ENCODE measurements at regions not wholly inside any gene's neighbourhood (a gene's known extent, or its start where the extent isn't known, plus 50 kb on each side); places are given as distances from the start of the nearest gene placed in this dataset.
"Not testable (repeated sequence)": the region's sequence is repeated elsewhere in the genome, so short reads cannot be mapped to it uniquely, and the experiment has no call there.

DNA sequence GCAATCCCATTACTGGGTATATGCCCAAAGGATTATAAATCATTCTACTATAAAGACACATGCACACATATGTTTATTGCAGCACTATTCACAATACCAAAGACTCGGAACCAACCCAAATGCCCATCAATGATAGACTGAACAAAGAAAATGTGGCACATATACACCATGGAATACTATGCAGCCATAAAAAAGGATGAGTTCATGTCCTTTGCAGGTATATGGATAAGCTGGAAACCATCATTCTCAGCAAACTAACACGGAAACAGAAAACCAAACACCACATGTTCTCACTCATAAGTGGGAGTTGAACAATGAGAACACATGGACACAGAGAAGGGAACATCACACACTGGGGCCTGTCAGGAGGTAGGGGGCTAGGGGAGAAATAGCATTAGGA lies 235.7 kb downstream of the PTN start:
- not testable (repeated sequence) for DNase-seq

DNA sequence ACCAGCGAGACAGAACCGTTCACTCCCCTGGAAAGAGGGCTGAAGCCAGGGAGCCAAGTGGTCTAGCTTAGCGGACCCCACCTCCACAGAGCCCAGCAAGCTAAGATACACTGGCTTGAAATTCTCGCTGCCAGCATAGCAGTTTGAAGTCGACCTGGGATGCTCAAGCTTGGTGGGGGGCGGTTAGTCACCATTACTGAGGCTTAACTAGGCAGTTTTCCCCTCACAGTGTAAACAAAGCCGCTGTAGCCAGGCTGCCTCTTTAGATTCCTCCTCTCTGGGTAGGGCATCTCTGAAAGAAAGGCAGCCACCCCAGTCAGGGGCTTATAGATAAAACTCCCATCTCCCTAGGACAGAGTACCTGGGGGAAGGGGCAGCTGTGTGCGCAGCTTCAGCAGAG lies 235.1 kb downstream of the CHRM2 start:
- not testable (repeated sequence) for DNase-seq

DNA sequence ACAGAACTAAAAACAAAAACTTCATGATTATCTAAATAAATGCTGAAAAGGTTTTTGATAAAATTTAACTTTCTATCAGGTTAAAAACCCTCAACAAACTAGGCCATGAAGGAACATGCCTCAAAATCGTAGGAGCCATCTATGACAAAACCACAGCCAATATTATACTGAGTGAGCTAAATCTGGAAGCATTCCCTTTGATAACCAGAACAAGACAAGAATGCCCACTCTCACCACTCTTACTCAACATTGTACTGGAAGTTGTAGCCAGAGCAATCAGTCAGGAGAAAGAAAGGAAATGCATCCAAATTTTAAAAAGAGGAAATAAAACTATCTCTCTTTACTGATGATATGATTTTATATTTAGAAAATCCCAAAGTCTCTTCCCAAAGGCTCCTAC lies 228.7 kb downstream of the CHRM2 start:
- no peak for DNase-seq

DNA sequence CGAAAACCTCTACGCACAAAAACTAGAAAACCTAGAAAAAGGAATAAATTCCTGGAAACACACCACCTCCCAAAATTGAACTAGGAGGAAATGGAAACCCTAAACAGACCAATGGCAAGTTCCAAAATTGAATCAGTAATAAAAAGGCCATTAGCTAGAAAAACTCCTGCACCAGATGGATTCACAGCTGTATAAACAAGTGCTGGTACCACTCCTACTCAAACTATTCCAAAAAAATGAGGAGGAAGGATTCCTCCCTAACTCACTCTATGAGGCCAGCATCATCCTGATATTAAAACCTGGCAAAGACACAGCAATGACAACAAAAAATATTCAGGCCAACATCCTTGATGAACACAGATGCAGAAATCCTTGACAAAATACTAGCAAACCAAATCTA lies 228.2 kb downstream of the CHRM2 start:
- DNase-seq, result no peak

DNA sequence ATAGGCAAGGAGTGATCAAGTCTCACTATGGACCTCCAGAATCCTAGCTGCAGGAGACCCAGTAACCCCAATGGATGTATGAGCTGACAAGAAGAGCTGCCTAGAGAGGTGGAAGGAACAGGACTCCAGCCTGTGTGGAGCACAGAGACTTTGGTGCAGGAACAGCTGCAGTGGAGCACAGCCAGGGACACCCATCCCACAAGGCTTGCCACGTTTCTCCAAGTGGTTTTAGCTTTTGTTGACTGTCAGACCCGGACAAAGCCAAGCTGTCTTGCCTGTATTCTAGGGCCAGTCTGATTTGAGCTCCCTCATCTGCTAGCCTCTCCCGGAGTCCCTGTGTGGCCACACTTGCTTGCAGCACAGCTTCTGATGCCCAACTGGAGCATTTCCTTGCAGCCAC lies 224.7 kb downstream of the CHRM2 start:
- no peak for DNase-seq

DNA sequence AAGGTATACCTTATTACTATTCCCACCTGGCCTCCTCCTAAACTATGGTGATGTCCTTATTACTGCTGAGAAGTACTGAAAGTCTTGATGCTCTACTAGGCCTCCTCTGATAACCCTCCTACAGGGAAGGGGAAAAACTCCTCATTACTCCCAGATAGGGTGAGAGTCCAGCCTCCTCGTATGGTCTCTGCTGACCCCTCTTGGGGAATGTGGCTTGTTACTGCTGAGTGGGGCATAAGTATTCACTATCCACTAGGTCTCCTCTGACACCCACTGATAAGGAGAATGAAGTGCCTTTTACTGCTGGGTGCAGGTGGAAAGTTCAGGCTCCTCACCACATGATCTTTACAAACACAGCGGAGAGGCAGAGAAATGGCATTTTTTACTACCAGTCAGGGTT lies 222.9 kb downstream of the CHRM2 start:
- no peak for DNase-seq

DNA sequence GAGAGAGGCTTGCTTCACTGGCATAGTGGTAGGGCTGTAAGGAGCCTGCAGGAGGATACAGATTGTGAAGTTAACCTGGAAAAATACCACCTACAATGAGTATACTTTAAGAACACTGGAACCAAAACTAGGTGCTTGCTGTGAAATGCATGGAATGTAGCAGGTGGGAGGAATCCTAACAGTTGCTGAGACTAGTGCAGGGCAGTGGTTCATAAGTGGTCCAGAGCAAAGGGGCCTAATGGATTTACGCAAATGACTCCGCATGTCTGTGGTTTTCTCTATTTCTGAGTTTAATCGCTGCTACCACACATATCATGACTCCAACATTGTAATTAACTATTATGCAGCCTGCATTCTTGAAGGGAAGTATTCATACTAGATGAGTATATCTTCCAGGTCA lies 218.4 kb downstream of the CHRM2 start:
- DNase-seq, result no peak

DNA sequence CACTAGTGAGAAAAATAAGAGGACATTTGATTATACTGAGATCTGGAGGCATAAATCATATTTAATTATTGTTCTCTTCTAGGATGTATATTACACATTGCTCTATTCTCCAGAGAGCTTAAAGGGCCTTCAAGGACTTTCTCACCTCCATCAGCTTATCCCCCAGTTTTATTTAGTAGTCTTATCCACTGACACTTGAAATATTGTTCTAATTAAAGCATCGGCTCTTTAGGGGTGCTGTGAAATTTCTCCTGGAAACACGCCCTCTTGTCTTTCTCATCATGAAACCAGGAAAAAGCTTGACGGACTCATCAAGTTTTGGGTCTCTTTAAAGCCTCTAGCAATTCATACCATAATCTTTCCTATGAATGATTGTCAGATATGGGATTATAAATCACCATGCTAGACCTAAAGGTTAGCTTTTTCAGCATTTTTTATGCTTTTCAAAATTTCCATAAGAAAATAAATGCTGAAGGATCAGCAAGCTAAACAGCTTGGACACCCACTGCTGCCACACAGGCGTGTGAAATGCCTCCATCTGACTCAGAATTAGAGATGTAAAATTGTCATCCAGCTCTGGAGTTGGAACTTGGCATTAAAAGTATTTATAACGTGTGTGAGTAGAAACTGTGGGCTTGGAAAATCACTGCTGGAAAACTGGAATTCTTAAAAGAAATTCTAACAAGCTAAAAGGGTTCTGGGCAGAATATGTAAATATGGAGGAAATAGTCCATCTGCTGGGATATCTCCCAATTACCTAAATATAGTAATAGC lies 216.3 kb downstream of the CHRM2 start:
- DNase-seq, result no peak

DNA sequence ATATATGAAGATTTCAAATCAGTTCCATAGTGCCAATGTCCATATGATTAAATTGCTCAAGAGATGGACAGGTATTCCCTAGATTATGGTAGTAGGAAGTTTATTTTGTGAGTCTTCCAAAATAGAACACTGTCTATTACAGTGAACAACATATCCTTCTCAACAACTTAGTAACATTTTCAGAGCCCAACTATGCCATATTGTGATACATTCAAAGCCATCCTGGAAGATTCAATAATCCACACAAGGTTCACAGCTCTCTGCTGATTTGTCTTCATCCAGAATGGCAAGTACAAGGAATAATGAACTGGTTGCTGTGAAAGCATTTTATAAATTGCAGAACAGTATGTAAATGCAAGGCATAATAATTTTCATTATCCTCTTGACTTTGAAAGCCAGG lies 213.9 kb downstream of the CHRM2 start:
- no peak for DNase-seq

DNA sequence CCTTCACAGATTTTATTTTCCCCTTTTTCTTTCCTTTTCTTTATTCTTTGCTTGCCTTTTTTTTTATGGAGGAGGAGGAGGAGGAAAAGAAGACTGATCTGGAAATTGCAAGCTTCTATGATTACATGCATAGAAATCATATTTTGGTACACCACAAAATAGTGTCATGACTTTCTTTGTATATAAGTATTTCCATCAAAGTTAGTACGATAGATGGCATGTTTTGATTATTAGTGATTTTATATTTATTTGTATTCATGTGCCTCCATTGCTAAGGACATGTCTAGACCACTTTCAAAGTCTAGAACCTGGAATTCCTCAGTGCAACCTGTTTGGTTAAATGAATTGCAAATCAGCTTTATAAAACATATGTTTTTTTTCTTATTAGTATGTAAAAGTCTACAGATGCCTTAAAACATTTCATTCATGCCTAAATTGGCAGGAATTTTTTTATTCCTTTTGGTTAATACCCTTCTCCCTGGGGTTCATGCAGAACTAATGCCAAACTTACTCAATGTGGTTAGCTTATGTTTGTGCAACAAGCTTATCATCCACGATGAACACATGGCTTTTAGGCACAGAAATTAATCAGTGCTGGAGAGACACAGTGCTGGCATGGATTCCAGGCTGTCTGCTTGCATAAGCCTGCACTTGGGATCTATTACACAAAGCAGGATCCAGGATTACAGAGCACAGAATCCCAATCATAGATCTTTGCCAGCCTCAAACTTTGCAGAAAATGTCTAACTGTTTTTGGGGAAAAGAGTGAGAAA lies 213.1 kb downstream of the CHRM2 start:
- no peak for DNase-seq

DNA sequence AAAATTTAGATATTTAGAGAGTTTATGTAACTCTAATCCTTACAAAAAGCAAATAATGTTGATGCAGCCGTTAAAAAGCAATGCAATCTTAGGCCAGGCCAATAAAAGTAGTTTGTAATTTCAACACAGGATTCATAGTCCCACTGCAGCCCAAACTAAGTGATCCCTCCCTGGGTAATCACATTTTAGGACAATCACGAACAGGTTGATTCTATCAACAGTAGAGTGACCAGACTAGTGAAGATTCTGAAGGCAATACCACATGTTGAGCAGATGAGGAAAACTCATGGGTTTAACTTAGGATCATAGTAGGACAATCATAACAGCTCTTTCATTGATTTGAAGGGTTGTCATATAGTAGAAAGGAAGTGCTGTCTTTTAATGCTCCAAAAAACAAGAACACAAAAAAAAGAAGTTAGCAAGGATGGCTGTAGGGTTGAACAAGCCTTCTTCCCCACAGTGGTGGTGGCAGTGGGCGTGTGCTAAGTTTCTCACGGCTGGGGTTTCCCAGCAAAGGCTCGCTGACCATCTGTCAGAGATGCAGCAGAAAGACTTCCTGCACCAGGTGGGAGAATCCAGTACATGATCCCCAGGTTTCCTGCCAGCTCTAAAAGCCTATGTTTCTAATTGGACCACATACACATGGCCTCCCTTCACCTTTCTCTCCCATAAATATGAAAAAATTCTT lies 212.2 kb downstream of the CHRM2 start:
- no peak for DNase-seq

DNA sequence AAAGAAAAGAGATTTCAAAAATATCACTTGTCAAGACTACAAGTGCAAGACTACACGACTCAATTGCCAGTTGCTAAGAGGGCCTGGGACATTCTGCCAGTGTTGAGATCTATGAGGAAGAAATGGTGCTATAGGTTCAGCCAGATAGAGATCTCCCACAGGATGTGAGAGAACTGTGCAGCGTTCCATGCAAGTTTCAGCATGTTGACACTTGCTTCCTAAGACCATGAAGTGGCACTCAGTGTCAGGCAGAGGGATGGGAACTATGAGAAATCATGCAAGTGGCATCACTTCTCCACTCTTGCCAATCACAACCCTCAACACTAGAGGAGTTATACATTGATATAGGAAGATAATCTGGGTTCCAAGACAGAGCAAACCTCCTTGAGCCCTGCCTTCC lies 210.3 kb downstream of the CHRM2 start:
- DNase-seq, result no peak

DNA sequence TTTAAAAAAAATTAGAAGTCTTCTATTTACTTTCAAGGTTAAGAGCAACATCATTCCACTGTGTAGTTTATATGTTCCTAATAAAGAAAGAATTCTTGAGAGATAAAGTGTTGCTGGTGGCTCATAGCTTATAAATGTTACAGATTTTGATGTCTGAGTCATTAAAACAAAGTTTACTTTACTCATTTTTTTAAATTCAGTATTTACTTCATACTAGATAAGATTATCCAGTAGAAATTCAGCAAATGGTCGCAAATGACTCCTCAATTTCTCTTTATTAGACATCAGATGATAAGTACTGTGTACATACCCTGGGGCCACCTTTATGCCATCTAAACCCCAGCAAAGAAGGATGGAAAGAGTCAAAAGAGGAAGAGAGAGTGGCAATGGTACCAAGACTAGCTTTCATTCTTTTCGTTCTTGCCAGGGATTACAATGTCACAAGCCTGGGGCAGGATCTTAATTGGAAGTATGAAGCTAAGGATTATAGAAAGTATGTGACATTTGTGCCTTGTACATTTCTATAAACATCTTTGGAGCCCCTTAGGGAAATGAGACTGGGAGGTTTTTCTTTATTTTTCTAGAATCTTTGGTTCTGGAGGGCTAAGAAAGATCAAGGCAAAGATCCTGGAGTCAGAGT lies 206.1 kb downstream of the CHRM2 start:
- no peak for DNase-seq

DNA sequence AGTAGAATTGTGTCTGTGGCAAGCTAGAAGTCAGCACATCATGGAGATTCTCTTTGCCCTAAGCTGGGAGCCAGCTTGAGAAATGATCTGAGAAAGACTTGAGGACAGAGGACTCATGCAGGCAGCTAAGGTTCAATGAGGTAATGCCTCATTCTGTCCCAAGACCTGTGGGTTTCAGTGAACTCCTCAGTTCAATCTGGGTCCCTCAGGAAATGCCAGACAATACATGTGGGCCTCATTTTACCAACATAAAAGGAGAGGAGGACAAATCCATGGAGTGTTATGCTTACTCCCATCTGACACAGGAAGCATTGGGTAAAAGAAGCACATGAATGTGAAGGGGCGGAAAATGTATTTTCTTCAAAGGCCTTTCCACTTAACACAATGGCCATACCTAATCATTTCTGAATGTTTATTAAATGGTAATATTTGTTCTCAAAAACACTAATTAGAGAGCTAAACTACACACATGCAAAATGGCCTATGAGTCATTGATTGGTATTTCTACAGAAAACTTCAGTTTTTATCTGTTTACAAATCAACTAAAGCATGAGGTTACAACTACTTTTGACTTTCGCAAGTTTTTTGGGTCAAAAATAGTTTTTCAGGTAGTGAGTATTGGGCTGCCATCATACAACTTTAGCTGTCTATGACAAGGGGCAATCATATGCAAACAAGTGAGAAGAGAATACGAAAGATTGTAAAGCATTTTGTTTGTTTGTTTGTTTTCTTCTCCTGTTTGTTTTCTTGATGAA lies 205.3 kb downstream of the CHRM2 start:
- DNase-seq, result no peak

Data from COR-L47 (cell line).